ENCODE measurements at regions not wholly inside any gene's neighbourhood (a gene's known extent, or its start where the extent isn't known, plus 50 kb on each side); places are given as distances from the start of the nearest gene placed in this dataset.

DNA sequence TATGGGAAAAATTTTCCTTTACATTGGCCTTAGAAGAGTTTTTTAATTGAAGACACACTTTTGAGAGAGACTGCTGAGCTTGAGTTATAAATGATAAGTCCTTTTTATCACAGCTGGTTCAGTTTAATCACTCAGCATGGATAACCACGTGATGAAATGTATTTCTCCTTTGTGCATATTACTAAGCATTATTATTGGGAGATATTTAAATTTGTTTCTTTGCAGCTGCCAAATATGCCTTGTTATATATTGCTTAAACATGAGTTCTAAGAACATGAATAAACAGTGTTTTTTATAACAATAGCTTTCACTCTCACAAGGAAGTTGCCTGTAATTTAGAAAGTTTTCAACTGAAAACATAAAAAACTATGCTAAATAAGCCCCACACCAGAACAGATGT lies 293.5 kb upstream of the LRFN5 start:
- no peak for TF ChIP-seq POLR2AphosphoS5 (IDR thresholded peaks at IDR 0.05; ENCODE audit: insufficient read depth in 1 of 2, low read depth in 1 of 2)
- TF ChIP-seq, protein P1, sequence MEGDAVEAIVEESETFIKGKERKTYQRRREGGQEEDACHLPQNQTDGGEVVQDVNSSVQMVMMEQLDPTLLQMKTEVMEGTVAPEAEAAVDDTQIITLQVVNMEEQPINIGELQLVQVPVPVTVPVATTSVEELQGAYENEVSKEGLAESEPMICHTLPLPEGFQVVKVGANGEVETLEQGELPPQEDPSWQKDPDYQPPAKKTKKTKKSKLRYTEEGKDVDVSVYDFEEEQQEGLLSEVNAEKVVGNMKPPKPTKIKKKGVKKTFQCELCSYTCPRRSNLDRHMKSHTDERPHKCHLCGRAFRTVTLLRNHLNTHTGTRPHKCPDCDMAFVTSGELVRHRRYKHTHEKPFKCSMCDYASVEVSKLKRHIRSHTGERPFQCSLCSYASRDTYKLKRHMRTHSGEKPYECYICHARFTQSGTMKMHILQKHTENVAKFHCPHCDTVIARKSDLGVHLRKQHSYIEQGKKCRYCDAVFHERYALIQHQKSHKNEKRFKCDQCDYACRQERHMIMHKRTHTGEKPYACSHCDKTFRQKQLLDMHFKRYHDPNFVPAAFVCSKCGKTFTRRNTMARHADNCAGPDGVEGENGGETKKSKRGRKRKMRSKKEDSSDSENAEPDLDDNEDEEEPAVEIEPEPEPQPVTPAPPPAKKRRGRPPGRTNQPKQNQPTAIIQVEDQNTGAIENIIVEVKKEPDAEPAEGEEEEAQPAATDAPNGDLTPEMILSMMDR (IDR thresholded peaks at IDR 0.05), result no peak
